DMS 273 (cell line): ENCODE measurements at regions not wholly inside any gene's neighbourhood (a gene's known extent, or its start where the extent isn't known, plus 50 kb on each side); places are given as distances from the start of the nearest gene placed in this dataset.
A peak's percentile ranks its signal among the peaks of the same experiment; 100 is the strongest.

ENCODE experiments used
- DNase-seq: peaks from one replicate; lab custom pipeline; 2025; ENCODE audit not compliant: unreplicated experiment; lab: John Stamatoyannopoulos, UW

- no peak for DNase-seq
Observed at GRCh38 chr12:92468358-92469020, 234.3 kb upstream of the PLEKHG7 start.

- DNase-seq = no peak
Observed at GRCh38 chr12:92467886-92468285, 234.9 kb upstream of the PLEKHG7 start.

- peak; percentile 10 for DNase-seq
Observed at GRCh38 chr12:92466391-92467305, 236.1 kb upstream of the PLEKHG7 start.

GRCh38 chr12:92465786-92466295 lies 236.9 kb upstream of the PLEKHG7 start:
- no peak for DNase-seq

GRCh38 chr12:92464911-92465310 lies 237.9 kb upstream of the PLEKHG7 start:
- no peak for DNase-seq

- DNase-seq = no peak
Observed at GRCh38 chr12:92463171-92463570, 239.6 kb upstream of the PLEKHG7 start.

GRCh38 chr12:92462527-92462926 lies 240.3 kb upstream of the PLEKHG7 start:
- no peak for DNase-seq

GRCh38 chr12:92462049-92462448 lies 240.7 kb upstream of the PLEKHG7 start:
- DNase-seq = no peak

- DNase-seq = no peak
Observed at GRCh38 chr12:92459850-92460249, 242.9 kb upstream of the PLEKHG7 start.

- no peak for DNase-seq
Observed at GRCh38 chr12:92458996-92459395, 243.8 kb upstream of the PLEKHG7 start.

GRCh38 chr12:92457458-92458180 lies 245.2 kb upstream of the PLEKHG7 start:
- DNase-seq = no peak

- DNase-seq = no peak
Observed at GRCh38 chr12:92452763-92453162, 250.0 kb upstream of the PLEKHG7 start.

GRCh38 chr12:92446083-92446460 lies 256.7 kb upstream of the PLEKHG7 start:
- no peak for DNase-seq

GRCh38 chr12:92445253-92446082 lies 257.3 kb upstream of the PLEKHG7 start:
- peak; percentile 3 for DNase-seq

GRCh38 chr12:92444763-92445162 lies 258.0 kb upstream of the PLEKHG7 start:
- DNase-seq = no peak

- no peak for DNase-seq
Observed at GRCh38 chr12:92442782-92443181, 260.0 kb upstream of the PLEKHG7 start.

- no peak for DNase-seq
Observed at GRCh38 chr12:92440072-92440471, 262.7 kb upstream of the PLEKHG7 start.

- no peak for DNase-seq
Observed at GRCh38 chr12:92439420-92439805, 263.4 kb upstream of the PLEKHG7 start.

GRCh38 chr12:92438641-92439419 lies 264.0 kb upstream of the PLEKHG7 start:
- peak; percentile 1 for DNase-seq

GRCh38 chr12:92437452-92437851 lies 265.3 kb upstream of the PLEKHG7 start:
- DNase-seq = no peak
